ENCODE measurements at regions not wholly inside any gene's neighbourhood (a gene's known extent, or its start where the extent isn't known, plus 50 kb on each side); places are given as distances from the start of the nearest gene placed in this dataset.

- in situ Hi-C loops (cut with HindIII; ENCODE audit: low sequenced_read_pairs): no loop called here
Measured at GRCh38 chr20:24773168-24773567, 175.9 kb upstream of the CST7 start.

GRCh38 chr20:24773751-24774201 is 175.3 kb upstream of the CST7 start:
- in situ Hi-C loops (cut with HindIII; ENCODE audit: low sequenced_read_pairs): no loop called here

GRCh38 chr20:24775966-24776365 is 173.1 kb upstream of the CST7 start:
- in situ Hi-C loops (cut with HindIII; ENCODE audit: low sequenced_read_pairs): no loop called here

GRCh38 chr20:24776755-24777271 is 172.3 kb upstream of the CST7 start:
- in situ Hi-C loops (cut with HindIII; ENCODE audit: low sequenced_read_pairs): no loop called here

- in situ Hi-C loops (cut with HindIII; ENCODE audit: low sequenced_read_pairs): no loop called here
Measured at GRCh38 chr20:24777746-24778145, 171.3 kb upstream of the CST7 start.

GRCh38 chr20:24778585-24779031 is 170.5 kb upstream of the CST7 start:
- in situ Hi-C loops (cut with HindIII; ENCODE audit: low sequenced_read_pairs): no loop called here

GRCh38 chr20:24779131-24779530 is 169.9 kb upstream of the CST7 start:
- in situ Hi-C loops (cut with HindIII; ENCODE audit: low sequenced_read_pairs): no loop called here

- in situ Hi-C loops (cut with HindIII; ENCODE audit: low sequenced_read_pairs): loop anchor here (5.0 kb wide), 2 partner anchors 58 to 102 kb away; no protein-coding TSS in a partner anchor
Measured at GRCh38 chr20:24779946-24780345, 169.1 kb upstream of the CST7 start.

GRCh38 chr20:24780674-24781417 is 168.2 kb upstream of the CST7 start:
- in situ Hi-C loops (cut with HindIII; ENCODE audit: low sequenced_read_pairs): loop anchor here (5.0 kb wide), 2 partner anchors 59 to 101 kb away; no protein-coding TSS in a partner anchor

GRCh38 chr20:24781418-24781980 is 167.6 kb upstream of the CST7 start:
- in situ Hi-C loops (cut with HindIII; ENCODE audit: low sequenced_read_pairs): loop anchor here (5.0 kb wide), 2 partner anchors 59 to 101 kb away; no protein-coding TSS in a partner anchor

- in situ Hi-C loops (cut with HindIII; ENCODE audit: low sequenced_read_pairs): loop anchor here (5.0 kb wide), 2 partner anchors 60 to 100 kb away; no protein-coding TSS in a partner anchor
Measured at GRCh38 chr20:24782301-24782700, 166.8 kb upstream of the CST7 start.

GRCh38 chr20:24782801-24783630 is 166.1 kb upstream of the CST7 start:
- in situ Hi-C loops (cut with HindIII; ENCODE audit: low sequenced_read_pairs): loop anchor here (5.0 kb wide), 2 partner anchors 61 to 99 kb away; no protein-coding TSS in a partner anchor

- in situ Hi-C loops (cut with HindIII; ENCODE audit: low sequenced_read_pairs): loop anchor here (5.0 kb wide), 2 partner anchors 62 to 98 kb away; no protein-coding TSS in a partner anchor
Measured at GRCh38 chr20:24783631-24784492, 165.2 kb upstream of the CST7 start.

- in situ Hi-C loops (cut with HindIII; ENCODE audit: low sequenced_read_pairs): loop anchor here (5.0 kb wide), 2 partner anchors 62 to 98 kb away; no protein-coding TSS in a partner anchor
Measured at GRCh38 chr20:24784607-24785006, 164.5 kb upstream of the CST7 start.

GRCh38 chr20:24785141-24786110 is 163.6 kb upstream of the CST7 start:
- in situ Hi-C loops (cut with HindIII; ENCODE audit: low sequenced_read_pairs): no loop called here

GRCh38 chr20:24786111-24786495 is 163.0 kb upstream of the CST7 start:
- in situ Hi-C loops (cut with HindIII; ENCODE audit: low sequenced_read_pairs): no loop called here

- in situ Hi-C loops (cut with HindIII; ENCODE audit: low sequenced_read_pairs): no loop called here
Measured at GRCh38 chr20:24786646-24787045, 162.4 kb upstream of the CST7 start.

- in situ Hi-C loops (cut with HindIII; ENCODE audit: low sequenced_read_pairs): no loop called here
Measured at GRCh38 chr20:24787071-24787470, 162.0 kb upstream of the CST7 start.

- in situ Hi-C loops (cut with HindIII; ENCODE audit: low sequenced_read_pairs): no loop called here
Measured at GRCh38 chr20:24787621-24788020, 161.4 kb upstream of the CST7 start.

Measured in endothelial cell of hepatic sinusoid (primary cell).